SH-SY5Y (cell line): ENCODE measurements at regions not wholly inside any gene's neighbourhood (a gene's known extent, or its start where the extent isn't known, plus 50 kb on each side); places are given as distances from the start of the nearest gene placed in this dataset.

Source experiments
- GATA2 ChIP-seq: IDR thresholded peaks from 2 replicates; pipeline ENCODE4 v1.6.1; 2011; ENCODE audit warnings: mild to moderate bottlenecking, low read depth, low read length
- GATA3 ChIP-seq: IDR thresholded peaks from 2 replicates; pipeline ENCODE4 v1.6.1; 2011; ENCODE audit warnings: low read depth, mild to moderate bottlenecking, low read length, moderate library complexity

- TF ChIP-seq GATA2, result no peak
- no peak for TF ChIP-seq GATA3
These were observed 347.1 kb upstream of the MPDZ start for GRCh38 chr9:13626601-13627000.
